Pancreas (tissue), 10 donors: ENCODE measurements at regions not wholly inside any gene's neighbourhood (a gene's known extent, or its start where the extent isn't known, plus 50 kb on each side); places are given as distances from the start of the nearest gene placed in this dataset.

ENCODE experiments used
- ATAC-seq, 4 donors: fragments of 200-7000 bp; cut with Tn5 transposase; one replicate each; pipeline versions ENCODE4 v1.8.0 to v1.9.1; 2020; ENCODE audit warnings: mild to moderate bottlenecking in 4 of 4, moderate library complexity in 4 of 4
- DNase-seq, 6 donors: peaks; one replicate each; pipeline ENCODE4 v3.0.0-alpha.2; 2020
- FAIRE-seq: peaks from 2 replicates; lab custom pipeline; 2012; peaks lifted over from hg19 to GRCh38; lab: Jason Lieb, UNC
- H3K27ac ChIP-seq, 4 donors: fragments of 200-600 bp; sonication (generic); 1 replicate in 3 of 4; 2 replicates in 1 of 4; pipeline versions ENCODE4 v1.5.0 to v1.8.0; 2020
- H3K27me3 ChIP-seq, 4 donors: fragments of 200-600 bp; one replicate each; pipeline ENCODE4 v1.8.0; 2021
- H3K36me3 ChIP-seq, 3 donors: fragments of 200-600 bp; sonication (generic) in 1 of 3; one replicate each; pipeline versions ENCODE4 v1.5.0 to v1.8.0; 2020 to 2021
- H3K4me1 ChIP-seq, 3 donors: fragments of 200-600 bp; one replicate each; pipeline ENCODE4 v1.8.0; 2021
- H3K4me3 ChIP-seq, 4 donors: fragments of 200-600 bp; sonication (generic) in 2 of 4; one replicate each; pipeline versions ENCODE4 v1.5.0 to v1.8.0; 2020 to 2021
- H3K9me3 ChIP-seq, 4 donors: fragments of 200-600 bp; one replicate each; pipeline ENCODE4 v1.8.0; 2021
- CTCF ChIP-seq, 4 donors: fragments of 200-600 bp; sonication (generic) in 3 of 4; IDR thresholded peaks; one replicate each; pipeline versions ENCODE4 v1.5.0 to v1.8.0; 2021; ENCODE audit warnings: antibody characterized with exemption in 4 of 4
- WGBS, 2 donors: extraction: QIAGEN DNeasy Blood & Tissue Kit; methylation state at CpG; one replicate each; pipeline ENCODE4 v1.1.7; 2013; 5-methylcytosine and 5-hydroxymethylcytosine counted together
- intact Hi-C, 3 donors: fragments of 100-400 bp; cut with DNase I; formaldehyde crosslinking; loops; one replicate each; pipeline versions ENCODE4 v1.11.1 to v1.14.2; 2022
- donor health status: healthy with polysubstance abuse.
- donor health status: DM: no; HTN: no; CAD: no; lungs with moderate emphysema.
- donor health status: DM: no; HTN: no; CAD: no.
- donor health status: control.
- donor health status: control.
- donor health status: Bipolar disorder and iron deficiency.
- donor health status: DM: yes; HTN: yes; CAD: no.
- donor health status: DM: no; HTN: no; CAD: no.
- donor health status: DM: no; HTN: no; CAD: no.
- donor health status: DM: yes; HTN: yes; CAD: no.

- FAIRE-seq (no peak), ATAC-seq (no peak), DNase-seq (peak in 1 of 6 donors; percentile 26)
- peaks cover 5 to 16% (median 13%) of the 10 kb centered on the region in 3 donors for H3K4me1 ChIP-seq
- no peaks in the 10 kb centered on the region for H3K36me3 ChIP-seq
- no peaks in the 10 kb centered on the region for H3K27me3 ChIP-seq
- intact Hi-C loops: no loop called here
- H3K9me3 ChIP-seq: no peaks in the 10 kb centered on the region
- H3K27ac ChIP-seq: no peak overlapping the region
- no peak overlapping the region for H3K4me3 ChIP-seq
- 59 to 61% methylated on average over 5 of the region's 5 CpGs for WGBS, 2 donors
- TF ChIP-seq CTCF (IDR thresholded peaks at IDR 0.05): no peak
Observed at GRCh38 chr9:90053027-90053426, 448.2 kb downstream of the GADD45G start.

DNA sequence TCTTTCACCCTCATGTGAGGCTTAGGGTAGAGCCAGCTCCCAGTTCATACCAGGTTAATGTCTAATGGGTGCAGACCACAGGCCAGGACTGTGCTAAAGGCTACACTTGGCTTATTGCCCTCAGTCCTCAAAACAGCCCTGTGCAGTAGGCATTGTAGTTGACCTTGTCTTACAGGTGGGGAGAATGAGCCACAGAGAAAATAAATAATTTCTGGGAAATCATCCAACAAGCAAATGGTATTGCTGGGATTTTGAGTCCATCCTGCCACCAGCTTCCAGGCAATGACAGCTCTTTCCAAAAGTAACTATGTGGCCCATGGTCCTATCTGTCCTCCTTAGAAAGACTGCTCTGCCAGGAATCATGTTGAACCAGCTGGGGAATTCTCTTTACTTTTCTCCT, 450.0 kb downstream of the GADD45G start:
- ATAC-seq: peak; percentile 93 to 97 (median 95)
- no peak for FAIRE-seq

GRCh38 chr9:90055226-90055625, 450.4 kb downstream of the GADD45G start:
- no peak for DNase-seq
- 78 to 81% methylated on average over 3 of the region's 3 CpGs for WGBS, 2 donors
- no peak for FAIRE-seq
- Histone ChIP-seq H3K4me3 (no peak overlapping the region), H3K36me3 (no peaks in the 10 kb centered on the region), H3K9me3 (no peaks in the 10 kb centered on the region), H3K27me3 (no peaks in the 10 kb centered on the region), H3K27ac (peak overlapping the region in 2 of 4 donors; percentile 66 to 69), H3K4me1 (peaks cover 5 to 16% (median 13%) of the 10 kb centered on the region in 3 donors)
- intact Hi-C loops: no loop called here
- TF ChIP-seq CTCF (IDR thresholded peaks at IDR 0.05): no peak
- peak in 1 of 4 donors; percentile 15 for ATAC-seq

More for the DNA sequence above, 450.0 kb downstream of the GADD45G start:
- H3K27me3 ChIP-seq: no peaks in the 10 kb centered on the region
- no peak for TF ChIP-seq CTCF (IDR thresholded peaks at IDR 0.05)
- no peak overlapping the region for H3K4me3 ChIP-seq
- H3K4me1 ChIP-seq: peaks cover 5 to 16% (median 13%) of the 10 kb centered on the region in 3 donors
- peak overlapping the region in 2 of 4 donors; percentile 66 to 69 for H3K27ac ChIP-seq
- intact Hi-C loops: no loop called here
- no peaks in the 10 kb centered on the region for H3K9me3 ChIP-seq
- peak in 3 of 6 donors; percentile 54 to 60 (median 54) for DNase-seq
- H3K36me3 ChIP-seq: no peaks in the 10 kb centered on the region

- Histone ChIP-seq H3K4me3 (no peak overlapping the region), H3K27ac (no peak overlapping the region), H3K4me1 (peaks cover 5 to 19% (median 13%) of the 10 kb centered on the region in 3 donors), H3K9me3 (no peaks in the 10 kb centered on the region), H3K27me3 (no peaks in the 10 kb centered on the region), H3K36me3 (no peaks in the 10 kb centered on the region)
- intact Hi-C loops: no loop called here
- TF ChIP-seq CTCF (IDR thresholded peaks at IDR 0.05): no peak
- no peak for ATAC-seq
- WGBS, 2 donors: 95 to 98% methylated on average over 3 of the region's 3 CpGs
- no peak for FAIRE-seq
- DNase-seq: no peak
Observed at GRCh38 chr9:90057361-90057760, 452.5 kb downstream of the GADD45G start.

DNA sequence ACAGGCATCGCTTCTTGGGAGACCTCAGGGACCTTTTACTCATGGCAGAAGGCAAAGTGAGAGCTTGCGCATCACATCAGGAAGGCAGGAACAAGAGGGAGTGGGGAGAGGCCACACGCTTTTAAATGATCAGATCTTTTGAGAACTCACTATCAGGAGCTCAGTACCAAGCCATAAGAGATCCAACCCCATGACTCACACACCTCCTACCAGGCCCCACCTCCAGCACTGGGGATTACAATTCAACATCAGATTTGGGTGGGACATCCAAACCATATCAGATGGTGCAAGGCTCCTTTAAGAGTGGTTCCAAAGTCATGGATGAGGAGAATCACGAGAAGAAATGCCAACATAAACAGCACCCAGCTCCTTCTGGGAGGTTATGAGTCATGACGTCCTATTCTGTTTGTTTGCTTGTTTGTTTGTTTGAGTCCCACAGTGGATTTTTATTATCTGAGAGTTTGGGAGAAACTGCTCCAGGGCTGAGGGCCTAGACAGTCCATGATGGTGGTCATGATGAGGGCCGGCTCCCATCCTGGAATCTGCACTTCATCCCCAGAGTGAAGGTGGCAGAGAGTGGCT, 453.5 kb downstream of the GADD45G start:
- no peak for TF ChIP-seq CTCF (IDR thresholded peaks at IDR 0.05)
- Histone ChIP-seq H3K36me3 (no peaks in the 10 kb centered on the region), H3K27ac (no peak overlapping the region), H3K4me1 (peaks cover 5 to 20% (median 13%) of the 10 kb centered on the region in 3 donors), H3K27me3 (no peaks in the 10 kb centered on the region), H3K4me3 (no peak overlapping the region), H3K9me3 (no peaks in the 10 kb centered on the region)
- DNase-seq: no peak
- FAIRE-seq: no peak
- intact Hi-C loops: no loop called here
- no peak for ATAC-seq
- WGBS, 2 donors: 83 to 86% methylated on average over 6 of the region's 6 CpGs
